GM21825 (cell line): ENCODE measurements at regions not wholly inside any gene's neighbourhood (a gene's known extent, or its start where the extent isn't known, plus 50 kb on each side); places are given as distances from the start of the nearest gene placed in this dataset.

Source experiments
- ATAC-seq: cut with Tn5 transposase; IDR thresholded peaks from one replicate; pipeline ENCODE4 v1.9.1; 2021; ENCODE audit warnings: mild to moderate bottlenecking, moderate library complexity; ENCODE audit not compliant: unreplicated experiment

GRCh38 chr9:20015427-20015931 lies 226.6 kb upstream of the SLC24A2 start:
- no peak for ATAC-seq

GRCh38 chr9:20014168-20014567 lies 225.3 kb upstream of the SLC24A2 start:
- ATAC-seq, result no peak

DNA sequence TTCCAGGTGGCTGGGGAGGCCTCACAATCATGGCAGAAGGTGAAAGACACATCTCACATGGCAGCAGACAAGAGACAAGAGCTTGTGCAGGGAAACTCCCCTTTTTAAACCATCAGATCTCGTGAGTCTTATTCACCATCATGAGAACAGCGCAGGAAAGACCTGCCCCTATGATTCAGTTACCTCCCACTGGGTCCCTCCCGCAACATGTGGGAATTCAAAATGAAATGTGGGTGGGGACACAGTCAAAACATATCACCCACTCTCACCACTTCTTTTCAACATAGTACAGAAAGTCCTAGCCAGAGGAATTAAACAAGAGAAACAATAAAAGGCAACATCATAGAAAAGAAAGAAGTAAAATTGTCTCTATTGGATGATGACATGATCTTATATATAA lies 223.4 kb upstream of the SLC24A2 start:
- ATAC-seq, result no peak

GRCh38 chr9:20009606-20010005 lies 220.8 kb upstream of the SLC24A2 start:
- no peak for ATAC-seq

GRCh38 chr9:20002011-20002410 lies 213.2 kb upstream of the SLC24A2 start:
- ATAC-seq, result no peak

- ATAC-seq, result no peak
Measured at GRCh38 chr9:20001058-20001457, 212.2 kb upstream of the SLC24A2 start.

GRCh38 chr9:19999491-20000057 lies 210.7 kb upstream of the SLC24A2 start:
- ATAC-seq, result peak; percentile 92

- ATAC-seq, result no peak
Measured at GRCh38 chr9:19998823-19999455, 210.1 kb upstream of the SLC24A2 start.

DNA sequence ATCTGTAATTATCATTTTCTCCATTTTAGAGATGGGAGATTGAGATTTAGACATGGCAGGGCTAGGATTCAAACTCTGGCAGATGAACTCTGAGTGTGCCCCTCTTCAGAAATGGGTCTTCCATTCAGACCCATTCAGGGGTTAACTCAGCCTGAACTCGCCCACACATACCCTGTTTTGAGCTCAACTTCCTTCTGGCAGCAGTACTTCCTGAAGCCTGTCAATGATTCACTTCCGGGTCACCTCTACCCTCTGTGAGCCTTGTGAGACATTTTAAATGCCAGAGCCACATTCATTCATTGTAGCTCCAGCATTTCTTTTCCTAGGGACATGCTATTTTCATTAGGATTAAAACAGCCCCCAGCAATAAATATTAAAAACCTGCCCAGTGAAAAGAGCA lies 209.3 kb upstream of the SLC24A2 start:
- ATAC-seq, result no peak

GRCh38 chr9:19995619-19996018 lies 206.8 kb upstream of the SLC24A2 start:
- no peak for ATAC-seq

DNA sequence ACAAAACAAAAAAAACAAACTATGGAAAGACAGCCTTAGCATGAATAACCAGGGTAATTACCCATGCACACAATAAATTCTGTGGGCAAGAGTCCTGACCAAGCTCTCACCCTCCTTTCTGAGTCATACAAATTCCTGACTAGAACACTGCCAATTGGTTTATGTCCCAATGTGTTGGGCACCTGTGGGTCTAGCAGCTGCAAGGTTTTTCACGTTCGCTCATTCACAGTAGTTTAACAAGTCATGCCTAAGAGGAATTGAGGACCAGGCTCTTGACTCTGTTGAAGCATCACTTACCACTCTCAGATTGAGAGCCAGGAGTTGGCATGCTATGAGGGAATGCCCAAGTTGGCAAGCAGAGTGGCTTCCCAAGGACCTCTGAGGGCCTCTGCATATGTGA lies 205.5 kb upstream of the SLC24A2 start:
- no peak for ATAC-seq

- no peak for ATAC-seq
Measured at GRCh38 chr9:19992556-19992955, 203.7 kb upstream of the SLC24A2 start.

DNA sequence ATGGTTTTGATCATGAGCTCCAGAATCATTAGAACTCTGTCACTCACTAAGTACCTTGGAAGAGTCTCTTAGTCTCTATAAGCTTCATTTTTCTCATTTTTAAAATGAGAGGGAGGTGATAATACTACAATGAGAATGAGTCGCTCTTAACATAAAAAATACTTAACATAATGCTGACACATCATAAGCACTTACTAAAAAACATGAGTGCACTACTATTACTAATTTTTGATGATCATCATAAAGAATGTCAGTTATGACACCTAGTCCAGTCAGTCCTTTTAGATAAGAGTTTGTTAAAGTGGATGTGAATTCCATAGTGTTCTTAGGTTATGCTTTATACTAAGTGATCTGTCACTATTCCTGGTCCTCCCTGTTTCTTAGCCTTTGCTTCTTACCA lies 200.4 kb upstream of the SLC24A2 start:
- ATAC-seq, result no peak

DNA sequence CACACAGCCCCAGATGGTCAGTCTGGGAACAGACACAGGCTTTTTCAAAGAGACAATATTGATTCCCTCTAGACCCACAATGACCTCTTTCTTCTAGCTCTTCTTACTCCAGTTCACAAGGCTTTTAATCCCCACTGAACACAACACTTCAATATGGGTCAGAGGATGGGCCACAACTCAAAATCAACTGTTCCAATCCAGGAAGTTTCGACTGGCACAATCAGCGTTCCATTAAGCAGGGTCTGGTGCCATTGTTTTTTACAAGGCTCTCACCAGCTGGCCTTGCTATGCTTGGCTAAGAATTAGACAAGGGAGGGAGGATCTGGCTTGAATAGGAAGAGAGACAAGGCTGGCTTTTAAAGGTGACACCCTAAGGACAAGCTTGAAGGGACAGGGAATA lies 199.4 kb upstream of the SLC24A2 start:
- ATAC-seq, result no peak

GRCh38 chr9:19985081-19985480 lies 196.2 kb upstream of the SLC24A2 start:
- no peak for ATAC-seq

DNA sequence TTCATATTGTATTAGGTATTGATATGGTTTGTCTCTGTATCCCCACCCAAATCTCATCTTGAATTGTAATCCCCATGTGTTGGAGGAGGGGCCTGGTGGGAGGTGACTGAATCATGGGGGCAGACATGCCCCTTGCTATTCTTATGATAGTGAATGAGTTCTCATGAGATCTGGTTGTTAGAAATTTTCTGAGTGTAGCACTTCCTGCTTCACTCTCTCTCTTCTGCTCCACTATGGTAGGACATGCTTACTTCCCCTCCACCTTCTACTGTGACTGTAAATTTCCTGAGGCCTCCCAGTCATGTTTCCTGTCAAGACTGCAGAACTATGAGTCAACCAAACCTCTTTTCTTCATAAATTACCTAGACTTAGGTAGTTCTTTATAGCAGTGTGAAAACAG lies 187.4 kb upstream of the SLC24A2 start:
- peak; percentile 58 for ATAC-seq

DNA sequence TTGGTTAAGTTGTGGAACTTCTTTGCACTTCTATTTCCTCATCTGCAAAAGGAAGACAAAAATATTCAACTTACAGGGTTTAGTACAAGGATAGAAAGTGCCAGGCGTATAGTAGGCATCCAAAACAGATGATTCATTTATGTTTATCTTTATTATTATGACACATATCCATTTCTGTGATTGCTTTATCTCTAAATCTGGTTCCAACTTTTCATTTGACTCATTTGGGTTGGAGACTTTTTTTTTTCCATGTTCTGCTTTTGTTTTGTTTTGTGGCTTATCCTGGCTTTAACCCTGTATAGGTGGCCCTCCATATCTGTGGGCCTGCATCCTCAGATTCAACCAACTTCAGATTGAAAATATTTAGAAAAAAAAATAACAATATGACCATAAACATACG lies 186.7 kb upstream of the SLC24A2 start:
- ATAC-seq, result no peak

DNA sequence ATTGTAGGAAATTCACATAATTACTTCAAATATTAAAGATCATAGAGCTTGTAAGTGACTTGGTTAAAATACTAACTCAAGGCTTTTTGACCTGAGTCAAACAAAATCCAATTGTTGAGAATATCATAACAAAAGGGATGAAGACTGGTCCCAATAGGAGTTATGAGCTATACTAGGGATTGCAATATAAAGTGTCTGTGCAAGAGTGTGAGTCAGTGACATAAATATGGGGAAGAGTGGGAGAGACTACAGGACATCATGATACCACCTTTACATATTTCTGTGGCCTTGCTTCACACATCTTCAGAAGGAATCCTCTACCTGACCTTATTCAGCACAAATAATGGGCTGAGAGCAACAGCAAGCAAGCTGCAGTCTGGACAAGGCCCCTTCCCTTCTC lies 180.9 kb upstream of the SLC24A2 start:
- no peak for ATAC-seq

- no peak for ATAC-seq
Measured at GRCh38 chr9:19967888-19968459, 179.1 kb upstream of the SLC24A2 start.

DNA sequence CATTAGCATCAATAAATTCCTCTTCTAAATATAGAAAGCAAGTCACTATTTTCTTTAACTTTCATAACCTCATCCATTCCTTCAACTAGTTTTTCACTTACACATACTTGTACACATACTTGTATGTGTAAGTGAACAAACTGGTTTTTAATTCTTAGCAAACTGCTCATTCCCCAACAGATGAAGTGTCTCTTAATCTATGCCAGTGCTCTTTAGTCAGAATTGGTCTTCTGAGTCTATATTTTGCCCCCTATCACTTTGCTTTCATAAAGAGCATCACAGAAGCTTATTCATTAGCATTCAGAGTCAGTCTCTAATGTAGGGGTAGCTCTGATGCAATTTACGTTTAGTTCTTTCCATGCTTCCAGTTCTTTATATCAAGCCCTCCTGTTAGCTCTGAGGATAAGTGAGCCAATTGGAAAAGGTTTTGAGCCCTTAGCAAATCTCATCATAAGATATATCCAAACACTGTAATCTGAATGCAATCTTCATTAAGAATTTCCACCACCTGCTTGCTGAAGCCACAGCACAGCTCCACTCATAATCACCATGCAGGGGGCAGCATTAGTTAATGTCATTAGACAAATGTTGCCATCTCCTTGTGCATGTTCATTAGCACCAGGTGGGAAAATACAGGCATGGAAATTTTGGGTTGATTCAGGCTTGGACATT lies 178.5 kb upstream of the SLC24A2 start:
- ATAC-seq, result no peak

DNA sequence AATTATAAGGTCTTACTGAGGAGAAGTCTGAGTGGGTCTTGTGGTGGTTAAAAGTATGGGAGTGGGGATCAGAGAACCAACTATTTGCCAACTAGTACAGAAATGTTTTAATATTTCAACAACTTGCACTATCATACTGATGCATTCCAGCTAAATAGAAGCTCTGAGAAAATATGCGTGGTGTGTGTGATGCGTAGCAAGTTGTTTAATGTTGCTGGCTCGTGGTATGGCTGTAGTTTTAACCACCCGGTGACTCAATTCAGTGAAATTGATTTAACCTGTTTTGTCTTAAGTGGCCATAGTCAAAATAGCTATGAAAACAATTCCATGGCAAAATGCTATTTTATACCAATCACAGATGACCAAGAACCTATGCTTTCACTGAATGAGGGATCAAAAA lies 176.5 kb upstream of the SLC24A2 start:
- no peak for ATAC-seq

GRCh38 chr9:19947996-19948395 lies 159.2 kb upstream of the SLC24A2 start:
- ATAC-seq, result no peak
